DOHH2 (cell line): ENCODE measurements at regions not wholly inside any gene's neighbourhood (a gene's known extent, or its start where the extent isn't known, plus 50 kb on each side); places are given as distances from the start of the nearest gene placed in this dataset.

Experiments used
- H3F3A ChIP-seq: fragments of 200-600 bp; sonication (generic), shearing (Covaris generic); 2 replicates; pipeline ENCODE4 v1.6.0; 2016; ENCODE audit warnings: antibody characterized with exemption, mild to moderate bottlenecking; ENCODE audit not compliant: control insufficient read depth, insufficient read depth
- H3K27ac ChIP-seq: fragments of 200-600 bp; sonication (generic); 2 replicates; pipeline ENCODE4 v1.5.1; 2014; ENCODE audit warnings: low read depth, mild to moderate bottlenecking, low read length, moderate library complexity
- H3K27me3 ChIP-seq: fragments of 200-600 bp; sonication (generic); 2 replicates; pipeline ENCODE4 v1.6.1; 2014; ENCODE audit warnings: mild to moderate bottlenecking, low read length, mixed read lengths; ENCODE audit not compliant: control insufficient read depth
- H3K36me3 ChIP-seq: fragments of 200-600 bp; sonication (generic); 2 replicates; pipeline ENCODE4 v1.6.1; 2014; ENCODE audit warnings: mild to moderate bottlenecking, low read length, moderate library complexity, mixed read lengths; ENCODE audit not compliant: control insufficient read depth
- H3K4me1 ChIP-seq: fragments of 200-600 bp; sonication (generic); 2 replicates; pipeline ENCODE4 v1.6.1; 2014; ENCODE audit warnings: mild to moderate bottlenecking, low read length, mixed read lengths; ENCODE audit not compliant: control insufficient read depth
- H3K4me2 ChIP-seq: fragments of 200-600 bp; sonication (generic); 2 replicates; pipeline ENCODE4 v1.6.0; 2014; ENCODE audit warnings: mild to moderate bottlenecking, low read length, moderate library complexity
- H3K4me3 ChIP-seq: fragments of 200-600 bp; sonication (generic); 2 replicates; pipeline ENCODE4 v1.5.1; 2014; ENCODE audit warnings: mild to moderate bottlenecking, low read length, mixed read lengths
- H3K79me2 ChIP-seq: fragments of 200-600 bp; sonication (generic); 2 replicates; pipeline ENCODE4 v1.6.1; 2014; ENCODE audit warnings: mild to moderate bottlenecking, low read length, mixed read lengths; ENCODE audit not compliant: control insufficient read depth
- H3K9me2 ChIP-seq: fragments of 200-600 bp; sonication (generic); replicated peaks from 2 replicates; pipeline ENCODE4 v1.6.1; 2014; ENCODE audit warnings: mild to moderate bottlenecking, low read length, mixed read lengths; ENCODE audit not compliant: control insufficient read depth
- H3K9me3 ChIP-seq: fragments of 200-600 bp; sonication (generic); 2 replicates; pipeline ENCODE4 v1.6.1; 2014; ENCODE audit warnings: antibody characterized with exemption, low read length, mixed read lengths; ENCODE audit not compliant: control insufficient read depth, insufficient read depth
- H4K20me1 ChIP-seq: fragments of 200-600 bp; sonication (generic); 2 replicates; pipeline ENCODE4 v1.6.0; 2014; ENCODE audit warnings: low read depth, mild to moderate bottlenecking, antibody characterized with exemption, low read length, moderate library complexity; ENCODE audit not compliant: control insufficient read depth, insufficient read depth
- CTCF ChIP-seq: fragments of 200-600 bp; sonication (generic); IDR thresholded peaks from one replicate; pipeline ENCODE4 v1.5.1; 2014; ENCODE audit warnings: antibody characterized with exemption, mild to moderate bottlenecking, low read depth, low read length; ENCODE audit not compliant: poor library complexity, severe bottlenecking
- EZH2phosphoT487 ChIP-seq: fragments of 200-600 bp; sonication (generic); IDR thresholded peaks from 2 replicates; pipeline ENCODE4 v1.6.1; 2017; ENCODE audit warnings: borderline replicate concordance, mild to moderate bottlenecking, antibody characterized with exemption, low read length, moderate library complexity, mixed read lengths

- no peaks in the 10 kb centered on the region for H3K79me2 ChIP-seq
- no peak overlapping the region for H3K4me3 ChIP-seq
- no peaks in the 10 kb centered on the region for H3F3A ChIP-seq
- TF ChIP-seq EZH2phosphoT487 (no peak), CTCF (no peak)
- H3K9me2 ChIP-seq = no peaks in the 10 kb centered on the region
- H3K36me3 ChIP-seq = no peaks in the 10 kb centered on the region
- no peak overlapping the region for H3K4me2 ChIP-seq
- H3K4me1 ChIP-seq = no peaks in the 10 kb centered on the region
- no peaks in the 10 kb centered on the region for H3K27me3 ChIP-seq
- H3K27ac ChIP-seq = no peak overlapping the region
- H3K9me3 ChIP-seq = no peaks in the 10 kb centered on the region
- no peaks in the 10 kb centered on the region for H4K20me1 ChIP-seq
Observed at GRCh38 chr5:9841516-9842170, 211.5 kb upstream of the TAS2R1 start.

DNA sequence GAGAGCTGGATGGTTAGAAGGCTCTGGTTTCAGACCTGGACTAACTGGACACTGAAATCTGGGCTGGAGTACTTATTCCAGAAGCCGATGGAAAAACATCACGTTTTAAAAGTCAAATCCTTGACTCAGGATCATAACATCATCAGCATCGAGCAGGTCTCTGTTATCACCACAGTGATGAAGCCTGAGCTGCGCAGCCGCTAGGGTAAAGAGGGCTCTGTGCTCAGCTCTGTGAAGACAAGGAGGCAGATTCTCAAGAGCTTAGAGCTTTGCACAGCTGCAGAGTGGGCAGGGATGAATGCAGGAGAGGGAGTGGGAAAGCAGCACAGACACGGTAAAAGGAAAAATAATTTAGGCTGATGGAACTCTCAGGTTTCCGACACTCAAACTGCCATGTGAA lies 208.8 kb upstream of the TAS2R1 start:
- H3K79me2 ChIP-seq = no peaks in the 10 kb centered on the region
- no peaks in the 10 kb centered on the region for H4K20me1 ChIP-seq
- TF ChIP-seq EZH2phosphoT487 = no peak
- TF ChIP-seq CTCF = no peak
- H3F3A ChIP-seq = no peaks in the 10 kb centered on the region
- H3K9me3 ChIP-seq = no peaks in the 10 kb centered on the region
- H3K4me2 ChIP-seq = no peak overlapping the region
- no peak overlapping the region for H3K4me3 ChIP-seq
- no peaks in the 10 kb centered on the region for H3K4me1 ChIP-seq
- H3K27me3 ChIP-seq = no peaks in the 10 kb centered on the region
- no peaks in the 10 kb centered on the region for H3K36me3 ChIP-seq
- H3K27ac ChIP-seq = no peak overlapping the region
- H3K9me2 ChIP-seq = no peaks in the 10 kb centered on the region

- H3K9me3 ChIP-seq = no peaks in the 10 kb centered on the region
- H3K4me2 ChIP-seq = no peak overlapping the region
Observed at GRCh38 chr5:9834871-9835770, 205.0 kb upstream of the TAS2R1 start.

More at GRCh38 chr5:9834871-9835770, 205.0 kb upstream of the TAS2R1 start:
- TF ChIP-seq EZH2phosphoT487 = no peak
- no peak for TF ChIP-seq CTCF
- Histone ChIP-seq H3K36me3 (no peaks in the 10 kb centered on the region), H3K79me2 (no peaks in the 10 kb centered on the region), H3K27me3 (no peaks in the 10 kb centered on the region), H4K20me1 (no peaks in the 10 kb centered on the region), H3K4me1 (no peaks in the 10 kb centered on the region), H3K4me3 (no peak overlapping the region), H3K27ac (no peak overlapping the region), H3K9me2 (no peaks in the 10 kb centered on the region), H3F3A (no peaks in the 10 kb centered on the region)
